GM23338 (cell line): ENCODE measurements at regions not wholly inside any gene's neighbourhood (a gene's known extent, or its start where the extent isn't known, plus 50 kb on each side); places are given as distances from the start of the nearest gene placed in this dataset.
A peak's percentile ranks its signal among the peaks of the same experiment; 100 is the strongest.
"Not testable (repeated sequence)": the region's sequence is repeated elsewhere in the genome, so short reads cannot be mapped to it uniquely, and the experiment has no call there.

Experiments
- CTCF ChIP-seq, 2 experiments: fragments of 200-600 bp in 1 of 2; sonication (generic) in 1 of 2; conservative IDR thresholded peaks; 2 replicates each; pipeline versions ENCODE4 v1.5.1 to v1.6.1; 2016 to 2017; ENCODE audit warnings: antibody characterized with exemption in 2 of 2, low read depth in 2 of 2, mild to moderate bottlenecking in 2 of 2, moderate library complexity in 1 of 2
- EZH2phosphoT487 ChIP-seq: fragments of 200-600 bp; sonication (generic); IDR thresholded peaks from one replicate; pipeline ENCODE4 v1.8.1; 2018; ENCODE audit warnings: antibody characterized with exemption; ENCODE audit not compliant: unreplicated experiment
- JUNB ChIP-seq: IDR thresholded peaks from one replicate; pipeline ENCODE4 v1.6.1; 2016; ENCODE audit warnings: antibody characterized with exemption; ENCODE audit not compliant: unreplicated experiment

- TF ChIP-seq CTCF (conservative IDR thresholded peaks at IDR 0.05; ENCODE audit: low read depth in 2 of 2) = 0 out of 4 replicates have a peak, but pooled peaks of 1 of the 2 experiments have one; percentile 19
- not testable (repeated sequence) for TF ChIP-seq JUNB, EZH2phosphoT487
Measured at GRCh38 chr3:165924301-165924791, 87.1 kb upstream of the BCHE start.
